HepG2 (cell line): ENCODE measurements at regions not wholly inside any gene's neighbourhood (a gene's known extent, or its start where the extent isn't known, plus 50 kb on each side); places are given as distances from the start of the nearest gene placed in this dataset.

Source experiments
- ATAC-seq: fragments of 200-7000 bp; cut with Tn5 transposase; 3 replicates; pipeline ENCODE4 v1.9.1; 2020; ENCODE audit warnings: mild to moderate bottlenecking, moderate library complexity
- BruUV-seq: library from RNA; stranded (reverse); fragments of 400-500 nt; replicated peaks from 2 replicates; lab custom pipeline; 2021; lab: Mats Ljungman, UMichigan
- CTCF ChIA-PET: fragments of 300-600 bp; formaldehyde crosslinking; extraction: SDS; loops from one replicate; lab custom pipeline; 2021; ENCODE audit warnings: low total read pairs, inconsistent platforms, low intra/inter-chr PET ratio; lab: Yijun Ruan, JAX
- POLR2A ChIA-PET: fragments of 350-600 bp; sonication (Branson Sonifier 250); formaldehyde crosslinking; loops from one replicate; lab custom pipeline; 2020; ENCODE audit warnings: antibody characterized with exemption, inconsistent platforms; lab: Yijun Ruan, JAX
- DNase-seq: peaks from one replicate; pipeline ENCODE4 v3.0.0-alpha.2; 2015; ENCODE audit warnings: low spot score
- FAIRE-seq: peaks from 3 replicates; lab custom pipeline; 2011; peaks lifted over from hg19 to GRCh38; lab: Jason Lieb, UNC
- H2AFZ ChIP-seq: one replicate; pipeline ENCODE4 v1.6.1; 2011; ENCODE audit warnings: low read length, inconsistent platforms
- H3K27ac ChIP-seq: fragments of 300-600 bp; 3 replicates; pipeline ENCODE4 v1.8.0; 2011; ENCODE audit warnings: mixed run types, mild to moderate bottlenecking, mixed read lengths, low read length, inconsistent platforms; ENCODE audit not compliant: insufficient read depth; ENCODE audit errors: extremely low read length
- H3K27me3 ChIP-seq, 2 experiments: fragments of 200-600 bp in 1 of 2; 2 replicates in 1 of 2; 3 replicates in 1 of 2; pipeline versions ENCODE4 v1.6.0 to v1.8.0; 2011; ENCODE audit warnings: low read length in 2 of 2, mild to moderate bottlenecking in 2 of 2, moderate library complexity in 2 of 2, inconsistent platforms in 1 of 2; ENCODE audit not compliant: insufficient read depth in 2 of 2, control insufficient read depth in 1 of 2
- H3K36me3 ChIP-seq, 2 experiments: fragments of 200-600 bp in 1 of 2; replicated peaks in 1 of 2; 2 replicates in 1 of 2; 3 replicates in 1 of 2; pipeline versions ENCODE4 v1.5.1 to v1.8.0; 2011; ENCODE audit warnings: low read length in 2 of 2, inconsistent platforms in 1 of 2; ENCODE audit not compliant: insufficient read depth in 2 of 2, control insufficient read depth in 1 of 2
- H3K4me1 ChIP-seq: 2 replicates; pipeline ENCODE4 v1.5.1; 2012; ENCODE audit warnings: low read length, inconsistent platforms; ENCODE audit not compliant: insufficient read depth
- H3K4me2 ChIP-seq: 2 replicates; pipeline ENCODE4 v1.6.0; 2011; ENCODE audit warnings: low read depth, low read length, inconsistent platforms
- H3K4me3 ChIP-seq, 3 experiments: fragments of 200-600 bp in 1 of 3; sonication (generic), shearing (Covaris generic) in 1 of 3; replicated peaks in 1 of 3; 2 replicates each; pipeline ENCODE4 v1.5.1; 2011 to 2016; ENCODE audit warnings: low read length in 3 of 3, inconsistent platforms in 2 of 3, low read depth in 2 of 3, mild to moderate bottlenecking in 2 of 3, control low read depth in 1 of 3, mixed read lengths in 1 of 3; ENCODE audit not compliant: insufficient read depth in 1 of 3
- H3K79me2 ChIP-seq: one replicate; pipeline ENCODE4 v1.6.1; 2011; ENCODE audit warnings: low read length, inconsistent platforms; ENCODE audit not compliant: insufficient read depth
- H3K9ac ChIP-seq: 2 replicates; pipeline ENCODE4 v1.6.0; 2011; ENCODE audit warnings: mild to moderate bottlenecking, low read depth, low read length, inconsistent platforms; ENCODE audit not compliant: insufficient read depth
- H3K9me3 ChIP-seq: 2 replicates; pipeline ENCODE4 v1.5.1; 2012; ENCODE audit warnings: mild to moderate bottlenecking, low read length
- H4K20me1 ChIP-seq: 2 replicates; pipeline ENCODE4 v1.6.0; 2011; ENCODE audit warnings: inconsistent platforms, mild to moderate bottlenecking, low read length, moderate library complexity; ENCODE audit not compliant: insufficient read depth
- MEIS2 ChIP-seq: sonication (generic); formaldehyde crosslinking; IDR thresholded peaks from 2 replicates; pipeline ENCODE4 v1.9.0; 2021; ENCODE audit warnings: mild to moderate bottlenecking, missing genetic modification reagents
- NRL ChIP-seq: sonication (generic); formaldehyde crosslinking; IDR thresholded peaks from 2 replicates; pipeline ENCODE4 v1.5.0; 2020; ENCODE audit warnings: missing genetic modification reagents, mild to moderate bottlenecking, moderate library complexity, borderline replicate concordance
- RFXAP ChIP-seq: sonication (generic); formaldehyde crosslinking; IDR thresholded peaks from 2 replicates; pipeline ENCODE4 v1.4.0; 2020; ENCODE audit warnings: missing genetic modification reagents, borderline replicate concordance
- TCF7 ChIP-seq: sonication (generic); IDR thresholded peaks from 2 replicates; pipeline ENCODE4 v1.6.1; 2016; ENCODE audit warnings: antibody characterized with exemption, low read depth
- TRIM24 ChIP-seq: sonication (generic); formaldehyde crosslinking; IDR thresholded peaks from 2 replicates; pipeline ENCODE4 v1.8.0; 2022; ENCODE audit warnings: mild to moderate bottlenecking, missing genetic modification reagents
- ZNF430 ChIP-seq: sonication (generic); formaldehyde crosslinking; IDR thresholded peaks from 2 replicates; pipeline ENCODE4 v1.9.0; 2021; ENCODE audit warnings: mild to moderate bottlenecking, missing genetic modification reagents
- ZNF644 ChIP-seq: IDR thresholded peaks from 2 replicates; pipeline ENCODE4 v1.6.1; 2016; ENCODE audit warnings: low read depth
- WGBS: methylation state at CpG from one replicate; pipeline ENCODE4 v1.1.6; 2017; ENCODE audit warnings: low lambda C conversion rate; 5-methylcytosine and 5-hydroxymethylcytosine counted together
- in situ Hi-C: cut with HindIII; loops from 2 replicates; pipeline ENCODE4 v1.10.0; 2017; ENCODE audit warnings: low pct_unique_long_range_greater_than_20kb; ENCODE audit not compliant: extremely low pct_ligation_motif_present
- intact Hi-C: fragments of 100-400 bp; cut with micrococcal nuclease; formaldehyde crosslinking; loops from one replicate; pipeline ENCODE4 v1.10.0; 2022; ENCODE audit not compliant: unreplicated experiment
- TF ChIP-seq, protein P1 (sequence below): sonication (generic); formaldehyde crosslinking; conservative IDR thresholded peaks from 2 replicates; pipeline ENCODE4 v1.4.0; 2020; ENCODE audit warnings: missing genetic modification reagents
- TF ChIP-seq, protein P2 (sequence below): sonication (generic); formaldehyde crosslinking; IDR thresholded peaks from 2 replicates; pipeline ENCODE4 v1.4.0; 2020; ENCODE audit warnings: missing genetic modification reagents

DNA sequence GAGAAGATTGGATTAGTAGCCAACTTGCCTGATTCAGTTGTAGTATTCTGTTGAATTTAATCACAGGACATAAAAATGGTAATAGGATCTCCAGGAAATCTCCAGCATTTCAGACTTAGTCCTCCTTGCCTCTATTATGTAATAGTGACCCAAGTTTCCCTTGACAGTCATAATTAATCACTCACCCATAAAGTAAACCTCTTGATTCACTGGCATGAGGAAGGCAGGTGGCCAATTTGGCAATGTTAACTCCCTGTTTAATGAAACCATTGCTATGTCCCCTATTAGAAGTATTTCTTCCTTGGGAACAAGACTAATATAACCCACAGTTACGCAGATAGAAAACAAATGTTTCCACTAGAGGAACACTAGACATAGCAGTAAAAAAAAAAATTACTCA, 604.8 kb upstream of the CXADR start:
- Histone ChIP-seq H3K9me3 (no peaks in the 10 kb centered on the region), H3K4me2 (no peak overlapping the region), H2AFZ (no peak overlapping the region), H3K27ac (no peak overlapping the region), H3K4me3 (no peak overlapping the region), H3K4me1 (no peaks in the 10 kb centered on the region), H4K20me1 (no peaks in the 10 kb centered on the region), H3K9ac (no peak overlapping the region), H3K36me3 (no peaks in the 10 kb centered on the region), H3K79me2 (no peaks in the 10 kb centered on the region), H3K27me3 (no peaks in the 10 kb centered on the region)
- CTCF ChIA-PET = no interaction called here
- intact Hi-C loops = no loop called here
- in situ Hi-C loops = no loop called here
- BruUV-seq = no TSS peak
- no peak for FAIRE-seq
- WGBS = 0% methylated on average over 1 of the region's 1 CpG
- DNase-seq = no peak
- TF ChIP-seq, protein P1, sequence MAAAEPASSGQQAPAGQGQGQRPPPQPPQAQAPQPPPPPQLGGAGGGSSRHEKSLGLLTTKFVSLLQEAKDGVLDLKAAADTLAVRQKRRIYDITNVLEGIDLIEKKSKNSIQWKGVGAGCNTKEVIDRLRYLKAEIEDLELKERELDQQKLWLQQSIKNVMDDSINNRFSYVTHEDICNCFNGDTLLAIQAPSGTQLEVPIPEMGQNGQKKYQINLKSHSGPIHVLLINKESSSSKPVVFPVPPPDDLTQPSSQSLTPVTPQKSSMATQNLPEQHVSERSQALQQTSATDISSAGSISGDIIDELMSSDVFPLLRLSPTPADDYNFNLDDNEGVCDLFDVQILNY (CRISPR knock-in tag) = no peak
- TF ChIP-seq NRL = no peak
- TF ChIP-seq TRIM24 (CRISPR knock-in tag) = no peak
- no peak for TF ChIP-seq ZNF430 (CRISPR knock-in tag)
- TF ChIP-seq RFXAP (CRISPR knock-in tag) = no peak
- TF ChIP-seq TCF7 = no peak
- TF ChIP-seq, protein P2, sequence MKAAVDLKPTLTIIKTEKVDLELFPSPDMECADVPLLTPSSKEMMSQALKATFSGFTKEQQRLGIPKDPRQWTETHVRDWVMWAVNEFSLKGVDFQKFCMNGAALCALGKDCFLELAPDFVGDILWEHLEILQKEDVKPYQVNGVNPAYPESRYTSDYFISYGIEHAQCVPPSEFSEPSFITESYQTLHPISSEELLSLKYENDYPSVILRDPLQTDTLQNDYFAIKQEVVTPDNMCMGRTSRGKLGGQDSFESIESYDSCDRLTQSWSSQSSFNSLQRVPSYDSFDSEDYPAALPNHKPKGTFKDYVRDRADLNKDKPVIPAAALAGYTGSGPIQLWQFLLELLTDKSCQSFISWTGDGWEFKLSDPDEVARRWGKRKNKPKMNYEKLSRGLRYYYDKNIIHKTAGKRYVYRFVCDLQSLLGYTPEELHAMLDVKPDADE (CRISPR knock-in tag) = no peak
- no peak for TF ChIP-seq MEIS2
- TF ChIP-seq ZNF644 (CRISPR knock-in tag) = no peak
- ATAC-seq = no peak
- POLR2A ChIA-PET = no interaction called here
